ENCODE measurements at regions not wholly inside any gene's neighbourhood (a gene's known extent, or its start where the extent isn't known, plus 50 kb on each side); places are given as distances from the start of the nearest gene placed in this dataset.

DNA sequence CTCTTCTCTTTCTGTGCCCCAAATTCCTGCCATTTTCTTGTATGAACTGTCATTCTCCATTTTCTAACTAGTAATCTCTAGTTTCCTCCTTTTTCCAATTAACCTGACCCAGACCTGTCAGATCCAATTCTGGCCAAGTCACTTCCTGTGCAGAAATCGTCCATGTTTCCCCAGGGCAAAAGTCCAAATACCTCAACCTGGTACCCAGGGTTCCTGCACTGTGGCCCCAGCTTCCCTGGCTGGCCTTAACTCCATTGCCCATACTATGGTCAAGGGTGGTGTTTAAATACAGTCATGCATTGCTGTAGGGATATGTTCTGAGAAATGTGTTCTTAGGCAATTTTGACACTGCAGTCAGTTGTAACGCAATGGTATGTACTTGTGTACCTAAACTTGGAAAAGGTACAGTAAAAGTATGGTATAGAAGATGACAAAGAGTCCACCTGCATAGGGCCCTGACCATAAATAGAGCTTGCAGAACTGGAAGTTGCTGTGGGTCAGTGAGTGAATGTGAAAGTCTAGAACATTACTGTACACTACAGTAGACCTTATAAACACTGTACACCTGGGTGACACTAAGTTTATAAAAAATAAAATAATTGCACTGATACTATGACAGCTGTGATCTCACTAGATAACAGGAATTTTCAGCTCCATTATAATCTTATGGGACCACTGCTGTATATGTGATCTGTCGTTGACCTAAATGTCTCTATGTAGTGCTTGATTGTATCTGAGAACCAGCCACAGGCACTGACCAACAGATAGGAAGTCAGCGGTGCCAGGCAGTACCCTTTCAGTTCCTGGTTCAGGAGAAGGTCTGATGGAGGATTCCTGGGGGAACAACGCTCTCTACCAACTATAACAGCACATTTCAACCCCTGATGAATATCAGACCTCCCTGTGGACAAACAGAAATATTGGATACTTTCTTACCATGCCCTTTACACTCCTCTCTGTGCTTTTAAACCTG is 336.1 kb upstream of the PROK2 start:
- no peak for FAIRE-seq

DNA sequence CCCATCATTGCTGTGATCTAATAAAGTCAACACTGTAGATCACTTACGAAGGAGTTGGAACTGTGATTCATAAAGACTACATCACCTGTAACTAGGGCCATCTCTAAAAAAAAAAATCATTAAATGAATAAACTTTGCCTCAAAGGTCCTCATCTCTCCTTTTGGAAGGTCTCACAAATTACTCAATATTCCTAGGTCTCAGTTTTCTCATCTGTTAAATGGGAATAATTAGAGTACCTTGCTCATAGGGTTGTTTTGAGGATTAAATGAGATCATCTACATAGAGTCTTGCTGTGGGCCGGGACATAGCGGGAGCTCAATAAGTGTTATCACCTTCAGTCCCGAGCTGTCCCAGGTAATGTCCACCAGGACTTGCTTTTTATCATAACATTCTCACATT is 335.1 kb upstream of the PROK2 start:
- FAIRE-seq: no peak

DNA sequence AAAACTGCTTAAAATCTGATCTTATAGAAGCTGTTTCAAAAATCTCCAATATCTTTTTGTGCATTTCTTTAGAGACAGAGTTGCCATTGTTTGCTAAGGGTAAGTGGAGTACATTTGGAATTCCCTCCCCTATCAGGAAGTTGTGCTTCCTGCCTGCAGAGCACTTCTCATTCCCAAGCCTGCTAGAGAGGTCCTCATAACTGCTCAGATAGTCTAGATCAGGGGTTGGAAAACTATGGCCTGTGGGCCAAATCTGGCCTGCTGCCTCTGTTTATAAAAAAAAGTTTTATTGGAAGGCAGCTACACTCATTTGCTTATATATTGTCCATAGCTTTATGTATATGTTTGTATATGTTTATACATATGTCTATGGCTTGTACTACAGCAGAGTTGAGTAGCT is 333.7 kb upstream of the PROK2 start:
- no peak for FAIRE-seq

DNA sequence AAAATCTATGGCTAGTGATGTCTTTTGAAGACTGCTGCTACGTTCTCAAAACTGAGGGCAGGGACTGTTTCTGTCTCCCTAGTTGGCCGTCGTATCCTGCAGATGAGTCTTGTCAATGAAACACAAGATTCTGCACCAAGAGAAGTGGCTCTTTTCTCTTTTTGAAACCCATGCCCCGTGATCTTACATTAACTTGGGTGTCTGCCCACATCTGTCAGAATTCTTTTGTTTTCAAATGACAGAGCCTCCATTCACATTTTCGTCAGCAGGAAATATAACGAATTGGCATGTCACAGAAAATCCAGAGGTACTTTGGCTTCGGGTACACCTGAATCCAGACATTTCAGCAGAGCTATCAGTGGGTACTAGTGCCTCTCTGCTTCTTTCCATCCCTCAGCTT is 331.3 kb upstream of the PROK2 start:
- no peak for FAIRE-seq

DNA sequence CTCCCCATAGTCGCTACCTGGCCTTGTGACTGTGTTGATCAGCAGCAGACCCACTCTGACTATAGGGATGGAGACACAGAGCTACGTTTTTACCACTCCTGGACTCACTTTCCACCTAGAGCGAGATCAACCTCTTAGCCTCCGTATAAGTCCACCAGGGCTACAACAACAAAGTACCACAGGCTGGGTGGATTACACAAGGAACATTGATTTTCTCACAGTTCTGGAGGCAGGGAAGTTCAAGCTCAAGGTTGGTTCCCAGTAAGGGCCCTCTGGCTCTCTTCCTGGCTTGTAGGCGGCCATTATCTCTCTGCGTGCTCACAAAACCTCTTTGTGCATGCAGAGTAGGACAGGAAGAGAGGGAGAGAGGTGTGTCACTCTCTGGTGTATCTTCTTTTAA is 330.4 kb upstream of the PROK2 start:
- no peak for FAIRE-seq

DNA sequence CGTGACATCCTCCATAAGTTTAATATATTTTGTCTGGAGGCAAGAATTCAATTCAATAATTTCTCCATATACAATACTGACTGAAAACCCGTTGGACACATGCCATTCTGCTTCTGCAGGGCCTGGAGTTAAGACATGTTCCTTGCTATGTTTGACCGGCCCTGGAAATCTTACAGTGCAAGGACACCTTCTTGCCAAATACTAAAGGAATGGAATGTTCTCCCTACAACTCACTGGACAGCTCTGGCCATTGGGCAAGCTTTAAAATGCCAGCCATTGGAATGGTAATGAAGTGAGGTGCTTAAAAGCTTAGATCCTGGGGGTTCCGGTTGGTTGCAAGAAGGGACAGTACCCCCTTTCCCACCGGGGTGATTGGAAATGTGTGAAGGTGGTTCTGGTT is 329.8 kb upstream of the PROK2 start:
- FAIRE-seq: no peak

DNA sequence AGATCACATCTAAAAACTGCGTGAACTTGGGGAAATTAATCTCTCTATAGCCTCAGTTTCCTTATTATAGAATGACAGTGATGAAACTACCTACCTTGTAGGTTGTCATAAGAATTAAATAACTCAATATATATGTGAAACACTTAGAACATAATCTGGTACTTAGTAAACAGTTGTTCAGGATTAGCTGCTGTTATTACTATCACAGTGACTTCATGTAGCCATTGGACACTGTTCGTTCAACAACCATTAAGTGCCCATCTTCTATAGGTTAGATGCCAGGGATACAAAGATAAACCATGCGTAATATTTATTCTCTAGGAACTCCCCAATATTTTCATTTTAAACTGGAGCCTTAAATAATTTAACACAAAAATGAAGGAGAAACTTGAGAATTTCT is 329.0 kb upstream of the PROK2 start:
- no peak for FAIRE-seq

DNA sequence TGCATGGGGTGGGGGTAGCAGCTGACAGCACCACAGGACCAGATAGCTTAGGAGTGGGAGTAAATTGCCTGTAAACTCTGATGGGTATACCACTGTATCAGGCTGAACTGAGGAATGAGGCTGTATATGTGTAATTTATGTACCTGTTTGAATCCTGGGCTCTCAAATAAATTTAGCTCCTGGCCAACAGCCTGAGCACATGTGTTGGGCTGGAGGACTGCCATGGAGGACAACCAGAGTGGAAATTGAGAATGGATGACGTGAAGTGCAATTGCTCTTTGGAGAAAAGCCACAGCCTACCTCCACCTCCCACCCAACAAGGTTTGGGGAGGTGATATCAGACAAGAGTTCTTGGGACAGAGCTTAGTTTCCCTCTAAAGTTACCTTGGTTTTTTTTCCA is 328.6 kb upstream of the PROK2 start:
- no peak for FAIRE-seq

DNA sequence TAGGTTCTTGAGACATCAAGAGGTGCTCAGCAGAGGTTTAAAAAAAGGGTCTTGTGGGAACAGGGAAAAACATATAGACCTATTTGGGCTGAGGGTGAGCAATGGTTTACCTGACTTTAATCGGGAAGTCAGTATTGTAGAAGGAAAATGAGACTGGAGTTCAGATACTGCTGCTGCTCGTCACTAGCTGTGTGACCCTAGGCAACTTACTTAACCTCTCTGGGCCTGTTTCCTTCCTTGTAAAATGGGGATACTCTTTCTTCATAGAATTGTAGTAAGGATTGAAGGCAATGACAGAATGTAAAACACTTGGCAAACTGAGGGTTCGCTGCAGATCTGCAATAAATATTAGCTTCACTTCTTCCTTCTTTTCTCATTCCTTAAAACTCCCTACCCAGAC is 327.5 kb upstream of the PROK2 start:
- FAIRE-seq: no peak

DNA sequence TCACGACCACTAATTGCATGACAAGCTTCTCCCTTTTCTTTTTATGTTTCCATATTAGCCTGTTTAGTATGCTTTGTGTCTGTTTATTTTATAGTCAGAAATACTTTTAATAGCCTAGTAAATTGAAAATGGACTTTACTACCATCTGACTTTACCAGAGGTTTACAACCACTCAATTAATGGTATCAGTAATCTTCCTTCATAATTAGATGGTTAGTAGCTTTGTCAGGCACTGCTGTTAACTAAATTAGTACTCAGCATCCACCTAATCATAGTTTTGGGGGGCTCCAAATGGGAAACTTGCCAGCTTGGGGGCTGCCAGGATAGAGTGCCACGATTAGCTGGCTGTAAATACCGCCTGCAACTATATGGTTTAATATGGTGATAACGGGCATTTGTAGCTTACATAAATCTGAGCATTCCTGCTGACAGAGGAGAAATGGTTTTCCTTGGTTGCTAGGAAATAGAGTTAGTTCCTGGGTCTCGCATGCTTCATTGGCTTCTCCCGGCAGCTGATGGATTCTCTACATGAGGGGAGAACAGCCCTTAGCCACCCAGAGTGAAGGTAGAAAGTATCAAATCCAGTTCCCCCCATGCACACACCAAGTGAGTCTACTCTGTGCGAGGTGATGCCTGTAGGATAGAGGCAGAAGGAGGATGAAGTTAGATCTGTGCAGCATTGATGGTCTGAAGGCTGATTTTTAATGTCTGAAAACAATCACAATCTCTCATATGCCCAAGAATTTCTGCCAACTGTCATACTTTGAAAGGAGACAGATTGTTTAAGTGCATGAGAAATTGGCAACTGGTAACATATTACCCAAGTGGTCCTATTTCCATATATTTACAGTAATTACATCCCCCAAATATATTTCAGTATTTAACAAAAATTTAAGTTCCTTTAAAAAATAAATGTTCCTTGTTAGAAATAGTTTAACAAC is 326.6 kb upstream of the PROK2 start:
- FAIRE-seq: no peak

DNA sequence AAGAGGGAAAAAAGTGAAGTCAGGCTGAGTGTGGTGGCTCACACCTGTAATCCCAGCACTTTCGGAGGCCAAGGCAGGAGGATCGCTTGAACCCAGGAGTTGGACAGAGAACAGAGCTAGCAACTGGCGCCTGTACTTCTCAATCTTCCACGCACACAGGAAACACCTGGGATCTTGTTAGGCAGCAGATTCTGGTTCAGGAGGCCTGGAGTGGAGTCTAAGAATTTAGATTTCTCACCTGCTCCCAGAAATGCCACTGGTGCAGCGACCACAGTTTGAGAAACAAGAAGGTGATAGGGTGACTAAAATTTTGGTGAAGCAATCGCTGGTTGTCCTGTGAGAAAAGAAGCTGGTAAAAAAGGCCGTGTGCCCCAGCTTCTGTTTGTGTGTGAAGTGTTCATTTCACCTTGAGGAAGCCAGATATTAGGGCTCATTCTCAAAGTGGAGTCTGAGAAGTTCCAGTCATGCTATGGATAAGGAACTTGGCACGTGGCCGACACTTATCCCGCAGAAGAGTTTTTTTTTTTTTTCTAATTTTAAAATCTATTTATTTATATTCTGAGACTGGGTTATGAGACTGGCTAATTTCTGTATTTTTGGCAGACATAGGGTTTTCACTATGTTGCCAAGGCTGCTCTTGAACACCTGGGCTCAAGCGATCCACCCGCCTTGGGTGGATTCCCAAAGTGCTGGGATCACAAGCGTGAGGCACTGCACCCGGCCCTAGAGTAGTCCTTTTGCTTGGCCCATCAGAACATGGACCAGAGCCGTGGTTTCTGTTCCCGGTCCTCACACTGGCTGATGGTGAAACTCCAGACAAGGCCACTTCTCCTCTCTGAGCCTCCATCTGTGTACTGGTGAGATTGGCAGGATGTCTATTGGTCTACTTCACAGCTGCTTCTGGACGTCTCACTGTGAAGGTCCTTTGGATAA is 324.6 kb upstream of the PROK2 start:
- FAIRE-seq: no peak

DNA sequence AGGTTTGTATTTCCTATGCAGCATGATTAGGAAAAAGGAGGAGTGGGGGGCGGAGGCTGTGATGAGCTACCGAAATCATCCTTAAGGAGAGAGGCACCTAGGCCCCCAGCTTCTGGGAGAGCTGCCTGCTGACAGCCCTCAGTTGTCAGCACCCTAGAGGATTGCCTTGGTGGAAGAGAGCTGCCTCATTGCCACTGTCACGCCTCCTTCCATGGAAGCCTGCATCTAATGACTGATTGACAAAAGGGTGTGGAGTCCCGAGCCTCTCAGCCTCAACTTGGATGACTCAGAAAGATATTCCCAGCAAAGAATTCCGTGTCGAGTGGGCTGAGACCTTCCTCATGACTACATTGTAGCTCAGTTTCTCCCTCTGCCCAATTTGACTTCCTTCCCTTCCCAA is 320.4 kb upstream of the PROK2 start:
- FAIRE-seq: no peak

DNA sequence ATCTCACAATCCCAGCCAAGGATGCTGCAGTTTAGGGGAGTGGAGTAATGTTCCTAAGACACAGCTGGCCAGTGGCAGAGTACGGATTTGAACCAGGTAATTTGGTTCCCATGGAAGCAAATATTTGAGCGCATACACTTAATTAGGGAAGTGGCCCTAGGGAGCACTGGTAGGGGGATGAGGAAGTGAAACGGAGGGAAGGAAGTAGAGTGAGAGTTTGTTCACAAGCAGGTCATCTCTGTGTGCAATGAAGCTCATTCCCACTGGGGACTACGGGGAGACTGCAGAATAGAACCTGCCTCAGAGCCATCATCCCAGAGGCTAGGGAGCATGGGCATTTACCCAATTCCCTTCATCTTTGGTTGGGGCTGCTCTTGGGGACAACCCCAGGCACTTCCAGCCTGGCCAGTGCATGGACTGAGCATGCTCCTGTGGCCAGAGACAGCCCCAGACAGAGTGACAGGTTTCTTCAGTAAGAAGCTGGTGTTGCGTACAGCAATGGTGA is 317.2 kb upstream of the PROK2 start:
- no peak for FAIRE-seq

DNA sequence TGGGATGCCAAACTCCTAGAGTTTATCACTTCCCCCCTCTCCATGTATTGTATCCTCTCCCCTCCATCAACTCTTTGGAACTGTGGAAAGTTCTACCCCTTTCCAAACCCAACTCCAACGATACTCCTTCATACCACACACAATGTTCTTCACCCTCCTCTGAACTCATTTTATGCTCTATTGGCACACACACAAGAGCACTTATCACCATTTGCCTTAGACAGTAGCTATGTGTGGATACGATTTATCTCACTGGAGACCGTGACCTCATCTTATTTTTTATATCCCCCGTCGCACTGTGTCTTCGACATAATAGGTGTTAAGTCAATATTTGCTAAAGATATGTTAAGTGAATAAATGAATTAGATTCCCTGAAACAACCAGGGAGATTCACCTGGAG is 316.5 kb upstream of the PROK2 start:
- FAIRE-seq: no peak

DNA sequence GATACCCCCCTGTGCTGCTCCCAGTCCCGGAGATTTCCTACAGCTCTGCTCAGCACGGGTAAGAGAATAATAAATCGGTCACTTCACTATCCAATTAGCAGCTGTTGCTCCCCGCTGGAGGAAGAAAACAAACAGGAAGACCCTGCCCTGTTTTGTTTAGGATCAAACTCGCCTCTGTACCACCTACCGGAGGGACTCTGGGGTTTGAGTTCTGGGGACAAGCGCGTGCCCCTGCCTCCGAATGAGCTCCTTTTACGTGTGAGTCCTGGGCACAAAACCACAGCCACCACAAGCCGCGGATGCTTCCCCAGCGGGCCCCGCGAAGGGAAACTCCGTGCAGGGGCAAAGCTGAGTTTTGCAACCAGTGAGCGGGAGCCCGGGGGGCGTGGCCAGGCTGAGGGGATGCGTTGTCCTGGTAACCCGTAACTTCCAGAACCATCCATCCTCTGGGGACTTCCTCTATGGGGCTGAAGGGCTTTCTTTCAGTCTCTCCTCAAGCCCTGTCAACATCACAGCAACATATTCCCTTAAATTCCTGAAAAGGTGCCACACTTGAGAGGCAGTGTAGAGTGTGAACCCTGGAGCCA is 315.7 kb upstream of the PROK2 start:
- FAIRE-seq: no peak

DNA sequence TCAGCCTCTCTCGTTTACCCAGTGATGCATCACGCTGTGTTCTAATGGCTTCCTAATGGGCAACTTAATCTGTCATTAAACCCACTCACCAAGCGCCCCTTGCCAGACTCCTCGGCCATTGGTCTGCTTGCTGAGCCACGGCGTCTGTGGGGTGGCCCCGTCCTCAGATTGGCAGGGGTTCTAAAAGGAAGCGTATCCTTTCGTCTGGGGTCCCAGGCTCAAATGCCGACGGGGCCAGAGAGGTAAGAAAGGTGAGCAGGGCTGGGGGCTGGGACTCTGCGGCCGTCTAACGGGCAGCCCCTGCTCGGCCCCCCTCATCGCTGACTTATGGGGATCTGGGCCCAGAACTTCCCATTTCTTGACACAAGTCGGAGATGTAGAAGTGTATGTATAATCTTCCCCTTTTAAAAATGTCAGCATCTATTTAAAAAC is 315.1 kb upstream of the PROK2 start:
- FAIRE-seq: no peak

DNA sequence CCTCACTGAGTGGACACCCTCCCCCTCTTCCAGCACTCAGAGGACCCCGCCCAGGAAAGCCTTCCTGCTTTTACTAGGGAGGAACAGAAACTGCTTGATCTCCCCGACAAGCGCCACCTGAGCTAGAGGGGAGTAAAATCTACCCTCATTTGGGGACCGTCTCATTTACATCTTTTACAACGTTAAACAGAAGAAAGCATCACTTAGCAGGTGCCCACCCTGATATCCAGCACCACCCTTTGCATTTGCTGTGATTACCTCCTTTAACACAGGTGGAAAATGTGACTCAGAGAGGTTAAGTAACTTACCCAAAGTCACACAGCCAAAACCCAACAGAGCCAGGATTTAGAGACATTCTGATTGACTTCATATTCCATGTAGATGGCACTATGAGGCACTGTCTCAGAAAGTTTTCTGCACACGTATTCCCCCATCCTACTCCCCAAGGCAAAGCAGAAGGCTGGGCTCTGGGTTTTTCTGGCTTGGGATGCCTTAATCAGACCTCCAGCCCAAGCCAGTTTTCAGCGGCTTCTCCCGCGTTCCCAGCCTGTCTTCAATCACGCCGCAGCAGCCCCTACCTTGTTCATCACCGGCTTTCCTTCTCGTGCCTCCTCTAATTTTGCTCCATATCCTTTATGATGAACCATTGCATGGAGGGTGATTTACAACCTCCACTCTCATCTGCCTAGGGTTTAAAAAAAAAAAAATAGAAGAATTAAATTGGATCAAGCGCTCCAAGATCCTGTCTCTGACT is 314.6 kb upstream of the PROK2 start:
- FAIRE-seq: no peak

DNA sequence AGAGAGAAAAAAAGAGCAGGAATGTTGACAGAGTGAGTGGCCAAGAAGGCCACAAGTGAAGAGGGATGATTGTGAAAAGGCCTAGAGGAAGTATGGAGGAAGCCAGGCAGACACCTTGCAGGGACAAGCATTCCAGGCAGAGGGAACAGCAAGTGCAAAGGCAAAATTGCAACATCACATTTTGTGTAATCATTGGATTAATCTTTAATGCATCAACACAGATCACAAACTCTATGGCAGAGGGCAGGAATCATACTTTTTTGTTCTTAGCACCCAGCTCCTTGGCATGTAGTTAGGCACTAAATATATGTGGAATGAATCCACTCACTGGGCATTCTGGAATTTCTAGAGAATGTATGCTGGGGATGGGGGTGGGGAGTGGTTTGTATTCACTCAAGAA is 312.1 kb upstream of the PROK2 start:
- FAIRE-seq: no peak

DNA sequence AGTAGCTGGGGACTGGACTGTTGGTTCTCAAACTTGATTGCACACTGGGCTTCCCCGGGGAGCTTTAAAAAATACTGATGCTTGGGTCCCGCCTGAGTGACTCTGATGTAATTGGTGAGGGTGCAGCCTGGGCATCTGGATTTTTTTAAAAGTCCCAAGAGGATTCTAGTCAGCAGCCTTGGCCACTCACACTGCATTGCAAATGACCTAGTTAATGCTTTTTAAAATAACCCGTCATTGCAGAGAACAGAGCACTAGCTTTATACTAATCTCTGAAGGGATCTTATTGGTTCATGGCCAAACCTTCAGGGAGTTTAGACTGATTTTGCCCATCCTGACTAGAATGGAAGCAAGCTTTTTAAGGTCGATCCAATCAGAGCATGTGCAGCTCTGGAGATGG is 310.6 kb upstream of the PROK2 start:
- no peak for FAIRE-seq

DNA sequence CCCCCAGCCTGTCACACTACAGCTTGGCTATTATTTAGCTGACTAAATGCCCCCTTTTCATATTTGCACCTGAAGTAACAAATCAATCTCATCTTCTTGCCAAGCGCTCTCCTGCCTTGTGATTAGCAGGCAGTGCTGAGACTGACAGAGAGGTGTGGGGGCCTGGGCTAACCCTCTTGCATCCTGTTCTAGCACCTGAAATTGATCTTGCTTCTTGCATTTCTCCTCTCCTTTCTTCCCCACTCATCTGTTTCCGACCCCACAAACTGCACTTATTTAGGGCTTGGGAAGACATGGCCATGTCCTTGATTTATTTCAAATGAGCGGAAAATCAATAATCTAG is 309.0 kb upstream of the PROK2 start:
- FAIRE-seq: no peak

DNA sequence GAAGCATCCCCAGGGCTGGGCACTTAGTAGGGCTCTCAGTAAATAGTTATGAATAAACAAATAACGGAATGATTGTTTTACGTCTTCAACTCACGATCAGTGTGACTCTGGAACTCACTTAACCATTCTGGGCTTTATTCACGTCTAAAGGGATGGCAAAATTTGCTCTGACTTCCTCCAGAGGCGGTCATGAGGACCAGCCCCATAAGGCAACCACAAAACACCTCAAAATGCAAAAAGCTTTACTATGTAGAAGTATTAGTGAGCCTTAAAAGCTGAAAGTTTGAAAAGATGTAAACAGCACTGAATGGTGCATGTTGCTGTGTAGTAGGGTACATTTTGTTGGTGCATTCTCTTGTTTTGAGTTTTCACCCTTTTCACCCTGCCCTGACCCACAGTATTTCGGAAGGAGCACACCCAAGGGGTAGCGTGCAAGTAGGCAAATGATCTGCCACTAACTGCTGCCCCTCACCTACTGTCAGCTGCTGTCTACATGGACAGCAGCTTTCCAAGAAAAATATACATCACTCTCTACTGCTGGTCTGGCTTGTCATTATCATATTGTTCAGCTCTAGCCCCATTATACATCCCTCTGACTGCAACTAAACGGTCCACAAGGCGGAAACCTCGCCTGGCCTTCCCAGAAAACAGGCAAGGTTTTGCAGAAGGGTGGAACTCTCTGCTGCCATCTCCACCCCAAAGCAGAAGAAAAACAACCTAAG is 308.5 kb upstream of the PROK2 start:
- FAIRE-seq: no peak
